HEK293 (cell line): ENCODE measurements at regions not wholly inside any gene's neighbourhood (a gene's known extent, or its start where the extent isn't known, plus 50 kb on each side); places are given as distances from the start of the nearest gene placed in this dataset.

Source experiments
- CTCF ChIA-PET: fragments of 350-600 bp; formaldehyde crosslinking; extraction: SDS; loops from one replicate; lab custom pipeline; 2021; ENCODE audit warnings: antibody characterized with exemption; lab: Yijun Ruan, JAX
- POLR2A ChIA-PET: fragments of 300-600 bp; formaldehyde crosslinking; extraction: SDS; loops from one replicate; lab custom pipeline; 2020; ENCODE audit warnings: antibody characterized with exemption, inconsistent platforms; lab: Yijun Ruan, JAX
- H3K27ac ChIP-seq: fragments of 200-500 bp; sonication (Bioruptor generic); 2 replicates; pipeline ENCODE4 v1.5.1; 2014; ENCODE audit warnings: low read depth, low read length, control low read depth, inconsistent platforms; ENCODE audit errors: extremely low read depth
- H3K36me3 ChIP-seq, 2 experiments: fragments of 200-500 bp in 1 of 2; sonication (Bioruptor generic) in 1 of 2; 1 replicate in 1 of 2; 2 replicates in 1 of 2; pipeline ENCODE4 v1.5.1; 2014 to 2017; ENCODE audit warnings: inconsistent platforms in 2 of 2, low read length in 2 of 2; ENCODE audit not compliant: control insufficient read depth in 2 of 2, insufficient read depth in 1 of 2
- H3K4me1 ChIP-seq: fragments of 200-500 bp; sonication (Bioruptor generic); 2 replicates; pipeline ENCODE4 v1.5.1; 2014; ENCODE audit warnings: mild to moderate bottlenecking, low read length, inconsistent platforms; ENCODE audit not compliant: control insufficient read depth, insufficient read depth
- H3K4me3 ChIP-seq: 2 replicates; pipeline ENCODE4 v1.5.1; 2011; ENCODE audit warnings: low read depth, mild to moderate bottlenecking, control low read depth, low read length, moderate library complexity
- H3K9me3 ChIP-seq: fragments of 200-500 bp; sonication (Bioruptor generic); 2 replicates; pipeline ENCODE4 v1.5.1; 2014; ENCODE audit warnings: low read depth, low read length, inconsistent platforms; ENCODE audit not compliant: control insufficient read depth, insufficient read depth
- KLF7 ChIP-seq: fragments of 450-650 bp; formaldehyde crosslinking; IDR thresholded peaks from 2 replicates; pipeline ENCODE4 v1.5.1; 2016; ENCODE audit warnings: missing biosample characterization, missing genetic modification characterization, borderline replicate concordance
- PRDM6 ChIP-seq: fragments of 450-650 bp; formaldehyde crosslinking; IDR thresholded peaks from 2 replicates; pipeline ENCODE4 v1.5.1; 2017; ENCODE audit warnings: missing biosample characterization, missing genetic modification characterization
- SP3 ChIP-seq: fragments of 450-650 bp; formaldehyde crosslinking; IDR thresholded peaks from 2 replicates; pipeline ENCODE4 v1.5.1; 2016; ENCODE audit warnings: missing biosample characterization, missing genetic modification characterization
- ZBTB1 ChIP-seq: fragments of 450-650 bp; formaldehyde crosslinking; IDR thresholded peaks from 2 replicates; pipeline ENCODE4 v1.5.1; 2016; ENCODE audit warnings: missing biosample characterization, missing genetic modification characterization
- ZBTB20 ChIP-seq: fragments of 450-650 bp; formaldehyde crosslinking; IDR thresholded peaks from 2 replicates; pipeline ENCODE4 v1.5.1; 2016; ENCODE audit warnings: missing biosample characterization, missing genetic modification characterization
- ZBTB6 ChIP-seq: fragments of 450-650 bp; formaldehyde crosslinking; IDR thresholded peaks from 2 replicates; pipeline ENCODE4 v1.5.1; 2017; ENCODE audit warnings: missing biosample characterization, missing genetic modification characterization
- ZNF169 ChIP-seq: fragments of 450-650 bp; formaldehyde crosslinking; IDR thresholded peaks from 2 replicates; pipeline ENCODE4 v1.5.1; 2016; ENCODE audit warnings: missing biosample characterization, missing genetic modification characterization
- ZNF18 ChIP-seq: fragments of 450-650 bp; formaldehyde crosslinking; IDR thresholded peaks from 2 replicates; pipeline ENCODE4 v1.5.1; 2016; ENCODE audit warnings: missing biosample characterization, missing genetic modification characterization
- ZNF221 ChIP-seq: fragments of 450-650 bp; formaldehyde crosslinking; IDR thresholded peaks from 2 replicates; pipeline ENCODE4 v1.5.1; 2017; ENCODE audit warnings: missing biosample characterization, missing genetic modification characterization, borderline replicate concordance
- ZNF24 ChIP-seq: fragments of 450-650 bp; formaldehyde crosslinking; IDR thresholded peaks from 2 replicates; pipeline ENCODE4 v1.5.1; 2016; ENCODE audit warnings: missing biosample characterization, missing genetic modification characterization
- ZNF274 ChIP-seq, 2 experiments: fragments of 200-500 bp in 1 of 2; fragments of 450-650 bp in 1 of 2; sonication (Bioruptor generic) in 1 of 2; formaldehyde crosslinking in 1 of 2; IDR thresholded peaks; 2 replicates each; pipeline versions ENCODE4 v1.5.1 to v1.6.1; 2014 to 2016; ENCODE audit warnings: borderline replicate concordance in 1 of 2, inconsistent platforms in 1 of 2, low read length in 1 of 2, missing biosample characterization in 1 of 2, missing genetic modification characterization in 1 of 2
- ZNF362 ChIP-seq: fragments of 450-650 bp; formaldehyde crosslinking; IDR thresholded peaks from 2 replicates; pipeline ENCODE4 v1.5.1; 2016; ENCODE audit warnings: missing biosample characterization, missing genetic modification characterization
- ZNF404 ChIP-seq: fragments of 450-650 bp; formaldehyde crosslinking; IDR thresholded peaks from 2 replicates; pipeline ENCODE4 v1.5.1; 2017; ENCODE audit warnings: missing biosample characterization, missing genetic modification characterization
- ZNF654 ChIP-seq: fragments of 450-650 bp; formaldehyde crosslinking; IDR thresholded peaks from 2 replicates; pipeline ENCODE4 v1.5.1; 2016; ENCODE audit warnings: low read depth, missing biosample characterization, missing genetic modification characterization
- ZNF658 ChIP-seq: fragments of 450-650 bp; formaldehyde crosslinking; IDR thresholded peaks from 2 replicates; pipeline ENCODE4; 2016; ENCODE audit warnings: missing biosample characterization, missing genetic modification characterization
- ZNF660 ChIP-seq: fragments of 450-650 bp; IDR thresholded peaks from 2 replicates; pipeline ENCODE4 v1.5.1; 2018; ENCODE audit warnings: missing biosample characterization, mild to moderate bottlenecking, missing genetic modification characterization
- ZSCAN16 ChIP-seq: fragments of 450-650 bp; formaldehyde crosslinking; IDR thresholded peaks from 2 replicates; pipeline ENCODE4 v1.5.1; 2016; ENCODE audit warnings: missing biosample characterization, missing genetic modification characterization
- ZSCAN23 ChIP-seq: fragments of 450-650 bp; formaldehyde crosslinking; IDR thresholded peaks from 2 replicates; pipeline ENCODE4 v1.5.1; 2016; ENCODE audit warnings: missing biosample characterization, missing genetic modification characterization
- ZSCAN30 ChIP-seq: fragments of 450-650 bp; IDR thresholded peaks from 2 replicates; pipeline ENCODE4 v1.5.1; 2018; ENCODE audit warnings: missing biosample characterization, mild to moderate bottlenecking, missing genetic modification characterization, moderate library complexity
- TF ChIP-seq, protein P1 (sequence below): fragments of 450-650 bp; formaldehyde crosslinking; IDR thresholded peaks from 2 replicates; pipeline ENCODE4 v1.5.1; 2016; ENCODE audit warnings: missing biosample characterization, missing genetic modification characterization, borderline replicate concordance
- TF ChIP-seq, protein P2 (sequence below): fragments of 450-650 bp; formaldehyde crosslinking; IDR thresholded peaks from 2 replicates; pipeline ENCODE4 v1.5.1; 2016; ENCODE audit warnings: missing biosample characterization, missing genetic modification characterization

- TF ChIP-seq, protein P1, sequence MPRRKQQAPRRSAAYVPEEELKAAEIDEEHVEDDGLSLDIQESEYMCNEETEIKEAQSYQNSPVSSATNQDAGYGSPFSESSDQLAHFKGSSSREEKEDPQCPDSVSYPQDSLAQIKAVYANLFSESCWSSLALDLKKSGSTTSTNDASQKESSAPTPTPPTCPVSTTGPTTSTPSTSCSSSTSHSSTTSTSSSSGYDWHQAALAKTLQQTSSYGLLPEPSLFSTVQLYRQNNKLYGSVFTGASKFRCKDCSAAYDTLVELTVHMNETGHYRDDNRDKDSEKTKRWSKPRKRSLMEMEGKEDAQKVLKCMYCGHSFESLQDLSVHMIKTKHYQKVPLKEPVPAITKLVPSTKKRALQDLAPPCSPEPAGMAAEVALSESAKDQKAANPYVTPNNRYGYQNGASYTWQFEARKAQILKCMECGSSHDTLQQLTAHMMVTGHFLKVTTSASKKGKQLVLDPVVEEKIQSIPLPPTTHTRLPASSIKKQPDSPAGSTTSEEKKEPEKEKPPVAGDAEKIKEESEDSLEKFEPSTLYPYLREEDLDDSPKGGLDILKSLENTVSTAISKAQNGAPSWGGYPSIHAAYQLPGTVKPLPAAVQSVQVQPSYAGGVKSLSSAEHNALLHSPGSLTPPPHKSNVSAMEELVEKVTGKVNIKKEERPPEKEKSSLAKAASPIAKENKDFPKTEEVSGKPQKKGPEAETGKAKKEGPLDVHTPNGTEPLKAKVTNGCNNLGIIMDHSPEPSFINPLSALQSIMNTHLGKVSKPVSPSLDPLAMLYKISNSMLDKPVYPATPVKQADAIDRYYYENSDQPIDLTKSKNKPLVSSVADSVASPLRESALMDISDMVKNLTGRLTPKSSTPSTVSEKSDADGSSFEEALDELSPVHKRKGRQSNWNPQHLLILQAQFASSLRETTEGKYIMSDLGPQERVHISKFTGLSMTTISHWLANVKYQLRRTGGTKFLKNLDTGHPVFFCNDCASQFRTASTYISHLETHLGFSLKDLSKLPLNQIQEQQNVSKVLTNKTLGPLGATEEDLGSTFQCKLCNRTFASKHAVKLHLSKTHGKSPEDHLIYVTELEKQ (tag by site-specific recombination) = no peak
- TF ChIP-seq ZNF18 (tag by site-specific recombination) = no peak
- no peak for TF ChIP-seq ZNF658 (tag by site-specific recombination)
These were observed 77.8 kb downstream of the HSD17B6 start (continued) for GRCh38 chr12:56840922-56841321.

GRCh38 chr12:56839915-56840325 lies 76.8 kb downstream of the HSD17B6 start:
- CTCF ChIA-PET = interaction anchor here (0.6 to 1.9 kb wide), 10 partner anchors 15 to 736 kb away, joined by 3 to 25 read pairs (median 5); no protein-coding TSS in a partner anchor
- Histone ChIP-seq H3K4me1 (no peaks in the 10 kb centered on the region), H3K4me3 (no peak overlapping the region), H3K36me3 (no peaks in the 10 kb centered on the region), H3K9me3 (no peaks in the 10 kb centered on the region), H3K27ac (no peak overlapping the region)
- POLR2A ChIA-PET = no interaction called here
- TF ChIP-seq, protein P2, sequence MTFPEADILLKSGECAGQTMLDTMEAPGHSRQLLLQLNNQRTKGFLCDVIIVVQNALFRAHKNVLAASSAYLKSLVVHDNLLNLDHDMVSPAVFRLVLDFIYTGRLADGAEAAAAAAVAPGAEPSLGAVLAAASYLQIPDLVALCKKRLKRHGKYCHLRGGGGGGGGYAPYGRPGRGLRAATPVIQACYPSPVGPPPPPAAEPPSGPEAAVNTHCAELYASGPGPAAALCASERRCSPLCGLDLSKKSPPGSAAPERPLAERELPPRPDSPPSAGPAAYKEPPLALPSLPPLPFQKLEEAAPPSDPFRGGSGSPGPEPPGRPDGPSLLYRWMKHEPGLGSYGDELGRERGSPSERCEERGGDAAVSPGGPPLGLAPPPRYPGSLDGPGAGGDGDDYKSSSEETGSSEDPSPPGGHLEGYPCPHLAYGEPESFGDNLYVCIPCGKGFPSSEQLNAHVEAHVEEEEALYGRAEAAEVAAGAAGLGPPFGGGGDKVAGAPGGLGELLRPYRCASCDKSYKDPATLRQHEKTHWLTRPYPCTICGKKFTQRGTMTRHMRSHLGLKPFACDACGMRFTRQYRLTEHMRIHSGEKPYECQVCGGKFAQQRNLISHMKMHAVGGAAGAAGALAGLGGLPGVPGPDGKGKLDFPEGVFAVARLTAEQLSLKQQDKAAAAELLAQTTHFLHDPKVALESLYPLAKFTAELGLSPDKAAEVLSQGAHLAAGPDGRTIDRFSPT (tag by site-specific recombination) = no peak
- no peak for TF ChIP-seq ZSCAN30 (tag by site-specific recombination)
- no peak for TF ChIP-seq KLF7
- no peak for TF ChIP-seq ZBTB6 (tag by site-specific recombination)
- no peak for TF ChIP-seq ZNF169
- TF ChIP-seq ZNF221 (tag by site-specific recombination) = no peak
- TF ChIP-seq, protein P1 (tag by site-specific recombination) = no peak
- TF ChIP-seq PRDM6 = no peak
- no peak for TF ChIP-seq ZBTB20 (tag by site-specific recombination)
- TF ChIP-seq SP3 (tag by site-specific recombination) = no peak
- TF ChIP-seq ZSCAN16 (tag by site-specific recombination) = no peak
- no peak for TF ChIP-seq ZNF24 (tag by site-specific recombination)
- no peak for TF ChIP-seq ZNF660 (tag by site-specific recombination)
- no peak for TF ChIP-seq ZBTB1 (tag by site-specific recombination)
- no peak for TF ChIP-seq ZNF404
- no peak for TF ChIP-seq ZNF274 (IDR thresholded peaks at IDR 0.05; ENCODE audit: low read length)
- no peak for TF ChIP-seq ZNF274 (tag by site-specific recombination; IDR thresholded peaks at IDR 0.05; ENCODE audit: borderline replicate concordance)
- no peak for TF ChIP-seq ZSCAN23 (tag by site-specific recombination)
- TF ChIP-seq ZNF362 (tag by site-specific recombination) = no peak
- peak; percentile 30 for TF ChIP-seq ZNF654 (tag by site-specific recombination)
